Body of pancreas (tissue), 4 donors: ENCODE measurements at regions not wholly inside any gene's neighbourhood (a gene's known extent, or its start where the extent isn't known, plus 50 kb on each side); places are given as distances from the start of the nearest gene placed in this dataset.
"Not testable (repeated sequence)": the region's sequence is repeated elsewhere in the genome, so short reads cannot be mapped to it uniquely, and the experiment has no call there.

Experiments used
- POLR2A ChIP-seq, 3 donors: fragments of 450-650 bp; IDR thresholded peaks; one replicate each; pipeline ENCODE4 v1.6.1; 2016; ENCODE audit warnings: antibody characterized with exemption in 3 of 3, mild to moderate bottlenecking in 2 of 3
- TF ChIP-seq, protein P1 (sequence below), 7 experiments: fragments of 450-650 bp in 4 of 7; fragments of 200-600 bp in 3 of 7; sonication (generic) in 3 of 7; IDR thresholded peaks; one replicate each; pipeline ENCODE4 v1.5.1; 2016 to 2019; ENCODE audit warnings: antibody characterized with exemption in 7 of 7

DNA sequence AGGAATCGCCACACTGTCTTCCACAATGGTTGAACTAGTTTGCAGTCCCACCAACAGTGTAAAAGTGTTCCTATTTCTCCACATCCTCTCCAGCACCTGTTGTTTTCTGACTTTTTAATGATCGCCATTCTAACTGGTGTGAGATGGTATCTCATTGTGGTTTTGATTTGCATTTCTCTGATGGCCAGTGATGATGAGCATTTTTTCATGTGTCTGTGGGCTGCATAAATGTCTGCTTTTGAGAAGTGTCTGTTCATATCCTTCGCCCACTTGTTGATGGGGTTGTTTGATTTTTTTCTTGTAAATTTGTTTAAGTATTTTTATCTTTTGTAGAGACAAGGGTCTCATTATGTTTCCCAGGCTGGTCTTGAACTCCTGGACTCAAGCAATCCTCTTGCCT lies 128.5 kb downstream of the EMP1 start:
- TF ChIP-seq POLR2A (IDR thresholded peaks at IDR 0.05) = not testable (repeated sequence)
- TF ChIP-seq, protein P1, sequence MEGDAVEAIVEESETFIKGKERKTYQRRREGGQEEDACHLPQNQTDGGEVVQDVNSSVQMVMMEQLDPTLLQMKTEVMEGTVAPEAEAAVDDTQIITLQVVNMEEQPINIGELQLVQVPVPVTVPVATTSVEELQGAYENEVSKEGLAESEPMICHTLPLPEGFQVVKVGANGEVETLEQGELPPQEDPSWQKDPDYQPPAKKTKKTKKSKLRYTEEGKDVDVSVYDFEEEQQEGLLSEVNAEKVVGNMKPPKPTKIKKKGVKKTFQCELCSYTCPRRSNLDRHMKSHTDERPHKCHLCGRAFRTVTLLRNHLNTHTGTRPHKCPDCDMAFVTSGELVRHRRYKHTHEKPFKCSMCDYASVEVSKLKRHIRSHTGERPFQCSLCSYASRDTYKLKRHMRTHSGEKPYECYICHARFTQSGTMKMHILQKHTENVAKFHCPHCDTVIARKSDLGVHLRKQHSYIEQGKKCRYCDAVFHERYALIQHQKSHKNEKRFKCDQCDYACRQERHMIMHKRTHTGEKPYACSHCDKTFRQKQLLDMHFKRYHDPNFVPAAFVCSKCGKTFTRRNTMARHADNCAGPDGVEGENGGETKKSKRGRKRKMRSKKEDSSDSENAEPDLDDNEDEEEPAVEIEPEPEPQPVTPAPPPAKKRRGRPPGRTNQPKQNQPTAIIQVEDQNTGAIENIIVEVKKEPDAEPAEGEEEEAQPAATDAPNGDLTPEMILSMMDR (IDR thresholded peaks at IDR 0.05) = not testable (repeated sequence)
